ENCODE measurements at regions not wholly inside any gene's neighbourhood (a gene's known extent, or its start where the extent isn't known, plus 50 kb on each side); places are given as distances from the start of the nearest gene placed in this dataset.
"Not testable (repeated sequence)": the region's sequence is repeated elsewhere in the genome, so short reads cannot be mapped to it uniquely, and the experiment has no call there.

DNA sequence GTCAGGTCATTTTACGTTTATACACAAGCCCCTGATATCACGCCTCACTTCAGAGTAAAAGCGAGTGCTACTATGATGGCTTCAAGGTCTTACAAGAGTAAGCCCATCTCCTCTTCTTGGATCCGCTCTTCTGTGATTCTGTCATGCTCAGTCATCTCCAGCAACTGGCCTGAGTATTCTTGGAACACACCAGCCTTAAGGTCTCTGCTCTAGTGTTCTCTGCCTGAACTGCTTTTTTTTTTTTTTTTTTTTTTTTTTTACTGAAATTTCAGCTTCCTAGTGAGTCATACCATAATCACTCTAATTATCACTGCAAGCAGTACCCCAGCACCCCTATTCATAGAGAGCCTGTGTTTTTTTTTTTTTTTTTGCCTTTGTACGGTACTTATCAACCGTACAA is 1228.9 kb downstream of the CNTNAP5 start:
- intact Hi-C loops (cut with micrococcal nuclease): no loop called here
- H3K27me3 ChIP-seq (ENCODE audit: control insufficient read depth in 2 of 2, insufficient read depth in 2 of 2, low read length in 2 of 2): no peaks in the 10 kb centered on the region
- H3K27ac ChIP-seq (ENCODE audit: low read depth in 1 of 2, low read length in 2 of 2): no peak overlapping the region
- H3K27ac Mint-ChIP-seq: no peak overlapping the region
- H3K4me3 Mint-ChIP-seq: no peak overlapping the region
- no peaks in the 10 kb centered on the region for H3K4me1 ChIP-seq (ENCODE audit: control insufficient read depth in 1 of 2, insufficient read depth in 2 of 2, low read length in 2 of 2)
- no peaks in the 10 kb centered on the region for H4K20me1 ChIP-seq (ENCODE audit: insufficient read depth, low read length)
- TF ChIP-seq, protein P1, sequence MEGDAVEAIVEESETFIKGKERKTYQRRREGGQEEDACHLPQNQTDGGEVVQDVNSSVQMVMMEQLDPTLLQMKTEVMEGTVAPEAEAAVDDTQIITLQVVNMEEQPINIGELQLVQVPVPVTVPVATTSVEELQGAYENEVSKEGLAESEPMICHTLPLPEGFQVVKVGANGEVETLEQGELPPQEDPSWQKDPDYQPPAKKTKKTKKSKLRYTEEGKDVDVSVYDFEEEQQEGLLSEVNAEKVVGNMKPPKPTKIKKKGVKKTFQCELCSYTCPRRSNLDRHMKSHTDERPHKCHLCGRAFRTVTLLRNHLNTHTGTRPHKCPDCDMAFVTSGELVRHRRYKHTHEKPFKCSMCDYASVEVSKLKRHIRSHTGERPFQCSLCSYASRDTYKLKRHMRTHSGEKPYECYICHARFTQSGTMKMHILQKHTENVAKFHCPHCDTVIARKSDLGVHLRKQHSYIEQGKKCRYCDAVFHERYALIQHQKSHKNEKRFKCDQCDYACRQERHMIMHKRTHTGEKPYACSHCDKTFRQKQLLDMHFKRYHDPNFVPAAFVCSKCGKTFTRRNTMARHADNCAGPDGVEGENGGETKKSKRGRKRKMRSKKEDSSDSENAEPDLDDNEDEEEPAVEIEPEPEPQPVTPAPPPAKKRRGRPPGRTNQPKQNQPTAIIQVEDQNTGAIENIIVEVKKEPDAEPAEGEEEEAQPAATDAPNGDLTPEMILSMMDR (IDR thresholded peaks at IDR 0.05): no peak
- H3K9me3 Mint-ChIP-seq: peaks cover 0 to 7% (median 1%) of the 10 kb centered on the region in 7 donors
- H3K4me3 ChIP-seq (replicated peaks in 1 of 3; ENCODE audit: low read depth in 2 of 3, low read length in 3 of 3): no peak overlapping the region
- no peaks in the 10 kb centered on the region for H3K79me2 ChIP-seq (ENCODE audit: insufficient read depth, low read length)
- no peaks in the 10 kb centered on the region for H3K36me3 ChIP-seq (replicated peaks in 1 of 2; ENCODE audit: control insufficient read depth in 1 of 2, insufficient read depth in 2 of 2, low read length in 2 of 2)
- H3K4me1 Mint-ChIP-seq: no peaks in the 10 kb centered on the region
- H3K4me2 ChIP-seq (replicated peaks; ENCODE audit: extremely low read depth, low read length, poor library complexity, severe bottlenecking): no peak overlapping the region
- WGBS (ENCODE audit: insufficient coverage): 95% methylated on average over 3 of the region's 6 CpGs
- H3K9ac ChIP-seq (ENCODE audit: insufficient read depth, low read length, poor library complexity, severe bottlenecking): no peak overlapping the region
- H3K9me3 ChIP-seq (replicated peaks in 1 of 2; ENCODE audit: control insufficient read depth in 1 of 2, insufficient read depth in 1 of 2, low read length in 2 of 2): no peaks in the 10 kb centered on the region
- H3K36me3 Mint-ChIP-seq: no peaks in the 10 kb centered on the region
- no peak overlapping the region for H2AFZ ChIP-seq (ENCODE audit: insufficient read depth, low read depth, low read length, poor library complexity, severe bottlenecking)
- no peaks in the 10 kb centered on the region for H3K27me3 Mint-ChIP-seq (ENCODE audit: low read depth in 3 of 3)
- DNase-seq: no peak

DNA sequence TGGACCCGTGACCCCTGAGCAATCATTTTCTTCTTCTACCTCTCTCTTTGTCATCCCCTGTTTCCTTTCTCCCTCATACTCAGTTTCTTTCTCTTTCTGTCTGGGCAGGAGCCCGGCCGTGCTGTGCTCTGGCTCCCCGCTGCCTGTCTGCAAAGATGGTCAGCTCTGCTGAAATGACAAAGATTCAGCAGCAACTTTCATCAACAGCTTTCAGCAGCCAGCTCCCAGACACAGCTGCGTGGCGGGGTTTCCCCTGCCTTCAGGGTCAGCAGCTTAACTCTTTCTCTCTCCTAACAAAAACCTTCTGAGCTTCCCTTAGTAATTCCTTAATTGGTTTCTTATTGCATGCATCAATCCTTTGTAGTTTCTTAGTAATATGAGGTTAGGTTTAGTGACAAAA is 1234.4 kb downstream of the CNTNAP5 start:
- TF ChIP-seq, protein P1 (IDR thresholded peaks at IDR 0.05): no peak
- H3K4me2 ChIP-seq (replicated peaks; ENCODE audit: extremely low read depth, low read length, poor library complexity, severe bottlenecking): no peak overlapping the region
- peaks cover 0 to 3% (median 0%) of the 10 kb centered on the region in 3 donors for H3K27me3 Mint-ChIP-seq (ENCODE audit: low read depth in 3 of 3)
- H3K9ac ChIP-seq (ENCODE audit: insufficient read depth, low read length, poor library complexity, severe bottlenecking): no peak overlapping the region
- no peaks in the 10 kb centered on the region for H3K27me3 ChIP-seq (ENCODE audit: control insufficient read depth in 2 of 2, insufficient read depth in 2 of 2, low read length in 2 of 2)
- H3K4me3 ChIP-seq (replicated peaks in 1 of 3; ENCODE audit: low read depth in 2 of 3, low read length in 3 of 3): no peak overlapping the region
- peak overlapping the region in 1 of 7 donors; percentile 20 for H3K27ac Mint-ChIP-seq
- no peaks in the 10 kb centered on the region for H3K36me3 Mint-ChIP-seq
- H4K20me1 ChIP-seq (ENCODE audit: insufficient read depth, low read length): no peaks in the 10 kb centered on the region
- H3K27ac ChIP-seq (ENCODE audit: low read depth in 1 of 2, low read length in 2 of 2): no peak overlapping the region
- no peak for DNase-seq
- H3K4me3 Mint-ChIP-seq: no peak overlapping the region
- peaks cover 6 to 8% of the 10 kb centered on the region in 2 donors for H3K9me3 ChIP-seq (replicated peaks in 1 of 2; ENCODE audit: control insufficient read depth in 1 of 2, insufficient read depth in 1 of 2, low read length in 2 of 2)
- no peaks in the 10 kb centered on the region for H3K4me1 ChIP-seq (ENCODE audit: control insufficient read depth in 1 of 2, insufficient read depth in 2 of 2, low read length in 2 of 2)
- no peaks in the 10 kb centered on the region for H3K79me2 ChIP-seq (ENCODE audit: insufficient read depth, low read length)
- H3K36me3 ChIP-seq (replicated peaks in 1 of 2; ENCODE audit: control insufficient read depth in 1 of 2, insufficient read depth in 2 of 2, low read length in 2 of 2): no peaks in the 10 kb centered on the region
- no peak overlapping the region for H2AFZ ChIP-seq (ENCODE audit: insufficient read depth, low read depth, low read length, poor library complexity, severe bottlenecking)
- 78% methylated on average over 5 of the region's 6 CpGs for WGBS (ENCODE audit: insufficient coverage)
- H3K9me3 Mint-ChIP-seq: peaks cover 3 to 10% (median 6%) of the 10 kb centered on the region in 7 donors
- H3K4me1 Mint-ChIP-seq: no peaks in the 10 kb centered on the region
- intact Hi-C loops (cut with micrococcal nuclease): no loop called here

- H3K79me2 ChIP-seq (ENCODE audit: insufficient read depth, low read length); H3K27ac ChIP-seq (ENCODE audit: low read depth in 1 of 2, low read length in 2 of 2); H3K9me3 ChIP-seq (replicated peaks in 1 of 2; ENCODE audit: control insufficient read depth in 1 of 2, insufficient read depth in 1 of 2, low read length in 2 of 2); H3K4me1 Mint-ChIP-seq; H3K27me3 ChIP-seq (ENCODE audit: control insufficient read depth in 2 of 2, insufficient read depth in 2 of 2, low read length in 2 of 2); H3K4me3 ChIP-seq (replicated peaks in 1 of 3; ENCODE audit: low read depth in 2 of 3, low read length in 3 of 3); H3K9ac ChIP-seq (ENCODE audit: insufficient read depth, low read length, poor library complexity, severe bottlenecking); H3K27me3 Mint-ChIP-seq (ENCODE audit: low read depth in 3 of 3); intact Hi-C loops (cut with micrococcal nuclease); H3K4me2 ChIP-seq (replicated peaks; ENCODE audit: extremely low read depth, low read length, poor library complexity, severe bottlenecking); H3K4me3 Mint-ChIP-seq; H4K20me1 ChIP-seq (ENCODE audit: insufficient read depth, low read length); H3K27ac Mint-ChIP-seq; DNase-seq; H3K4me1 ChIP-seq (ENCODE audit: control insufficient read depth in 1 of 2, insufficient read depth in 2 of 2, low read length in 2 of 2); H2AFZ ChIP-seq (ENCODE audit: insufficient read depth, low read depth, low read length, poor library complexity, severe bottlenecking); H3K36me3 ChIP-seq (replicated peaks in 1 of 2; ENCODE audit: control insufficient read depth in 1 of 2, insufficient read depth in 2 of 2, low read length in 2 of 2); H3K36me3 Mint-ChIP-seq: not testable (repeated sequence)
- H3K9me3 Mint-ChIP-seq: peaks cover 3 to 10% (median 6%) of the 10 kb centered on the region in 7 donors
Measured at GRCh38 chr2:125260366-125260930, 1235.4 kb downstream of the CNTNAP5 start.
